Naive B cell (primary cell): ENCODE measurements at regions not wholly inside any gene's neighbourhood (a gene's known extent, or its start where the extent isn't known, plus 50 kb on each side); places are given as distances from the start of the nearest gene placed in this dataset.
"Not testable (repeated sequence)": the region's sequence is repeated elsewhere in the genome, so short reads cannot be mapped to it uniquely, and the experiment has no call there.

ENCODE experiments used
- ATAC-seq, 2 donors: fragments of 150-1000 bp; cut with Tn5 transposase; 2 replicates each; pipeline ENCODE4 v1.10.0; 2021; ENCODE audit warnings: low read depth in 2 of 2, mild to moderate bottlenecking in 2 of 2, moderate library complexity in 2 of 2
- DNase-seq: peaks from one replicate; pipeline ENCODE4 v3.0.0; 2022
- H3K27ac Mint-ChIP-seq, 6 donors: one replicate each; pipeline ENCODE4 v1.8.0; 2020 to 2022; ENCODE audit warnings: mild to moderate bottlenecking in 6 of 6, mixed read lengths in 6 of 6, moderate library complexity in 5 of 6, inconsistent platforms in 2 of 6
- H3K27me3 Mint-ChIP-seq, 3 donors: one replicate each; pipeline ENCODE4 v1.8.0; 2021 to 2022; ENCODE audit warnings: mixed read lengths in 3 of 3, mild to moderate bottlenecking in 1 of 3
- H3K36me3 Mint-ChIP-seq, 2 donors: one replicate each; pipeline ENCODE4 v1.8.0; 2020 to 2022; ENCODE audit warnings: mixed read lengths in 2 of 2, inconsistent platforms in 1 of 2, mild to moderate bottlenecking in 1 of 2
- H3K4me1 Mint-ChIP-seq, 3 donors: one replicate each; pipeline ENCODE4 v1.8.0; 2020 to 2022; ENCODE audit warnings: mixed read lengths in 3 of 3, inconsistent platforms in 1 of 3, mild to moderate bottlenecking in 1 of 3, moderate library complexity in 1 of 3
- H3K4me3 Mint-ChIP-seq, 8 donors: one replicate each; pipeline ENCODE4 v1.8.0; 2020 to 2022; ENCODE audit warnings: mild to moderate bottlenecking in 8 of 8, mixed read lengths in 8 of 8, moderate library complexity in 8 of 8, inconsistent platforms in 2 of 8
- H3K9me3 Mint-ChIP-seq, 7 donors: one replicate each; pipeline ENCODE4 v1.8.0; 2020 to 2022; ENCODE audit warnings: mixed read lengths in 7 of 7, mild to moderate bottlenecking in 5 of 7, inconsistent platforms in 2 of 7, moderate library complexity in 1 of 7

- Mint-ChIP-seq H3K27ac (no peak overlapping the region), H3K4me1 (no peaks in the 10 kb centered on the region), H3K36me3 (no peaks in the 10 kb centered on the region), H3K27me3 (no peaks in the 10 kb centered on the region), H3K9me3 (peaks cover 0 to 8% (median 0%) of the 10 kb centered on the region in 7 donors), H3K4me3 (no peak overlapping the region)
- DNase-seq (no peak), ATAC-seq (no peak)
Measured at GRCh38 chr3:4198491-4198890, 104.7 kb upstream of the SETMAR start.

- ATAC-seq, DNase-seq, H3K4me1 Mint-ChIP-seq, H3K27ac Mint-ChIP-seq, H3K9me3 Mint-ChIP-seq, H3K36me3 Mint-ChIP-seq, H3K4me3 Mint-ChIP-seq, H3K27me3 Mint-ChIP-seq: not testable (repeated sequence)
Measured at GRCh38 chr3:4204776-4205175, 98.4 kb upstream of the SETMAR start.

- ATAC-seq, result no peak
- H3K36me3 Mint-ChIP-seq, result peaks cover 0 to 8% of the 10 kb centered on the region in 2 donors
- H3K9me3 Mint-ChIP-seq, result peaks cover 6 to 9% (median 6%) of the 10 kb centered on the region in 7 donors
- no peaks in the 10 kb centered on the region for H3K4me1 Mint-ChIP-seq
- no peak overlapping the region for H3K4me3 Mint-ChIP-seq
- peaks cover 0 to 6% (median 5%) of the 10 kb centered on the region in 3 donors for H3K27me3 Mint-ChIP-seq
- H3K27ac Mint-ChIP-seq, result no peak overlapping the region
- no peak for DNase-seq
Measured at GRCh38 chr3:4207672-4208071, 95.5 kb upstream of the SETMAR start.

- Mint-ChIP-seq H3K4me3 (no peak overlapping the region), H3K4me1 (no peaks in the 10 kb centered on the region), H3K9me3 (peaks cover 7 to 18% (median 15%) of the 10 kb centered on the region in 7 donors), H3K27me3 (peaks cover 0 to 8% (median 5%) of the 10 kb centered on the region in 3 donors), H3K36me3 (peaks cover 0 to 16% of the 10 kb centered on the region in 2 donors), H3K27ac (no peak overlapping the region)
- ATAC-seq, result no peak
- no peak for DNase-seq
Measured at GRCh38 chr3:4208556-4208955, 94.6 kb upstream of the SETMAR start.

GRCh38 chr3:4211610-4212009 lies 91.6 kb upstream of the SETMAR start:
- H3K4me3 Mint-ChIP-seq, result no peak overlapping the region
- DNase-seq (no peak), ATAC-seq (no peak)
- peaks cover 0 to 5% (median 0%) of the 10 kb centered on the region in 3 donors for H3K4me1 Mint-ChIP-seq
- H3K36me3 Mint-ChIP-seq, result peaks cover 8 to 27% of the 10 kb centered on the region in 2 donors
- peaks cover 0 to 17% (median 0%) of the 10 kb centered on the region in 3 donors for H3K27me3 Mint-ChIP-seq
- no peak overlapping the region for H3K27ac Mint-ChIP-seq
- H3K9me3 Mint-ChIP-seq, result peaks cover 20 to 46% (median 41%) of the 10 kb centered on the region in 7 donors

GRCh38 chr3:4213420-4213819 lies 89.7 kb upstream of the SETMAR start:
- peaks cover 0 to 17% (median 0%) of the 10 kb centered on the region in 3 donors for H3K27me3 Mint-ChIP-seq
- peaks cover 11 to 27% of the 10 kb centered on the region in 2 donors for H3K36me3 Mint-ChIP-seq
- not testable (repeated sequence) for H3K4me3 Mint-ChIP-seq, ATAC-seq, DNase-seq, H3K4me1 Mint-ChIP-seq, H3K27ac Mint-ChIP-seq
- peaks cover 21 to 49% (median 43%) of the 10 kb centered on the region in 7 donors for H3K9me3 Mint-ChIP-seq

GRCh38 chr3:4216974-4217373 lies 86.2 kb upstream of the SETMAR start:
- not testable (repeated sequence) for H3K4me3 Mint-ChIP-seq, DNase-seq, H3K27ac Mint-ChIP-seq, ATAC-seq
- Mint-ChIP-seq H3K4me1 (peaks cover 8 to 21% (median 9%) of the 10 kb centered on the region in 3 donors), H3K36me3 (peaks cover 11 to 27% of the 10 kb centered on the region in 2 donors), H3K27me3 (peaks cover 0 to 17% (median 0%) of the 10 kb centered on the region in 3 donors), H3K9me3 (peaks cover 21 to 49% (median 41%) of the 10 kb centered on the region in 7 donors)

GRCh38 chr3:4218456-4219226 lies 84.5 kb upstream of the SETMAR start:
- Mint-ChIP-seq H3K27me3 (peaks cover 0 to 8% (median 0%) of the 10 kb centered on the region in 3 donors), H3K9me3 (peaks cover 11 to 33% (median 25%) of the 10 kb centered on the region in 7 donors)

GRCh38 chr3:4219227-4219568 lies 84.0 kb upstream of the SETMAR start:
- DNase-seq (no peak), ATAC-seq (no peak)
- Mint-ChIP-seq H3K27ac (peak overlapping the region in 1 of 6 donors; percentile 62), H3K9me3 (peaks cover 6 to 27% (median 19%) of the 10 kb centered on the region in 7 donors), H3K4me1 (peaks cover 9 to 27% (median 16%) of the 10 kb centered on the region in 3 donors), H3K4me3 (no peak overlapping the region), H3K36me3 (peaks cover 5 to 6% of the 10 kb centered on the region in 2 donors), H3K27me3 (peaks cover 0 to 3% (median 0%) of the 10 kb centered on the region in 3 donors)

More at GRCh38 chr3:4218456-4219226, 84.5 kb upstream of the SETMAR start:
- DNase-seq (no peak), ATAC-seq (no peak)
- Mint-ChIP-seq H3K36me3 (peaks cover 11% of the 10 kb centered on the region in 2 donors), H3K4me1 (peaks cover 9 to 27% (median 16%) of the 10 kb centered on the region in 3 donors), H3K27ac (peak overlapping the region in 1 of 6 donors; percentile 62), H3K4me3 (no peak overlapping the region)

GRCh38 chr3:4220065-4220464 lies 83.1 kb upstream of the SETMAR start:
- DNase-seq, result no peak
- Mint-ChIP-seq H3K27ac (peak overlapping the region in 2 of 6 donors; percentile 20 to 53), H3K27me3 (no peaks in the 10 kb centered on the region), H3K4me3 (no peak overlapping the region), H3K36me3 (peaks cover 0 to 5% of the 10 kb centered on the region in 2 donors), H3K4me1 (peaks cover 9 to 27% (median 16%) of the 10 kb centered on the region in 3 donors), H3K9me3 (peaks cover 4 to 19% (median 15%) of the 10 kb centered on the region in 7 donors)
- ATAC-seq, result no peak

- Mint-ChIP-seq H3K4me1 (peaks cover 9 to 22% (median 16%) of the 10 kb centered on the region in 3 donors), H3K27ac (peak overlapping the region in 1 of 6 donors; percentile 15), H3K4me3 (no peak overlapping the region), H3K36me3 (no peaks in the 10 kb centered on the region), H3K9me3 (no peaks in the 10 kb centered on the region), H3K27me3 (no peaks in the 10 kb centered on the region)
- ATAC-seq, result no peak
- no peak for DNase-seq
Measured at GRCh38 chr3:4222574-4223175, 80.5 kb upstream of the SETMAR start.

GRCh38 chr3:4223777-4224176 lies 79.4 kb upstream of the SETMAR start:
- H3K4me1 Mint-ChIP-seq, result peaks cover 9 to 22% (median 16%) of the 10 kb centered on the region in 3 donors
- H3K36me3 Mint-ChIP-seq, result no peaks in the 10 kb centered on the region
- DNase-seq (no peak), ATAC-seq (no peak)
- no peak overlapping the region for H3K4me3 Mint-ChIP-seq
- peak overlapping the region in 1 of 6 donors; percentile 2 for H3K27ac Mint-ChIP-seq
- no peaks in the 10 kb centered on the region for H3K27me3 Mint-ChIP-seq
- no peaks in the 10 kb centered on the region for H3K9me3 Mint-ChIP-seq

- H3K4me3 Mint-ChIP-seq, result no peak overlapping the region
- no peaks in the 10 kb centered on the region for H3K9me3 Mint-ChIP-seq
- no peak for ATAC-seq
Measured at GRCh38 chr3:4224331-4224730, 78.8 kb upstream of the SETMAR start.

More at GRCh38 chr3:4224331-4224730, 78.8 kb upstream of the SETMAR start:
- peaks cover 9 to 20% (median 16%) of the 10 kb centered on the region in 3 donors for H3K4me1 Mint-ChIP-seq
- H3K27me3 Mint-ChIP-seq, result no peaks in the 10 kb centered on the region
- no peak for DNase-seq
- H3K27ac Mint-ChIP-seq, result peak overlapping the region in 1 of 6 donors; percentile 2
- H3K36me3 Mint-ChIP-seq, result no peaks in the 10 kb centered on the region
